Body of pancreas (tissue), 4 donors: ENCODE measurements at regions not wholly inside any gene's neighbourhood (a gene's known extent, or its start where the extent isn't known, plus 50 kb on each side); places are given as distances from the start of the nearest gene placed in this dataset.

Source experiments
- POLR2A ChIP-seq, 3 donors: fragments of 450-650 bp; IDR thresholded peaks; one replicate each; pipeline ENCODE4 v1.6.1; 2016; ENCODE audit warnings: antibody characterized with exemption in 3 of 3, mild to moderate bottlenecking in 2 of 3
- TF ChIP-seq, protein P1 (sequence below), 7 experiments: fragments of 450-650 bp in 4 of 7; fragments of 200-600 bp in 3 of 7; sonication (generic) in 3 of 7; IDR thresholded peaks; one replicate each; pipeline ENCODE4 v1.5.1; 2016 to 2019; ENCODE audit warnings: antibody characterized with exemption in 7 of 7

DNA sequence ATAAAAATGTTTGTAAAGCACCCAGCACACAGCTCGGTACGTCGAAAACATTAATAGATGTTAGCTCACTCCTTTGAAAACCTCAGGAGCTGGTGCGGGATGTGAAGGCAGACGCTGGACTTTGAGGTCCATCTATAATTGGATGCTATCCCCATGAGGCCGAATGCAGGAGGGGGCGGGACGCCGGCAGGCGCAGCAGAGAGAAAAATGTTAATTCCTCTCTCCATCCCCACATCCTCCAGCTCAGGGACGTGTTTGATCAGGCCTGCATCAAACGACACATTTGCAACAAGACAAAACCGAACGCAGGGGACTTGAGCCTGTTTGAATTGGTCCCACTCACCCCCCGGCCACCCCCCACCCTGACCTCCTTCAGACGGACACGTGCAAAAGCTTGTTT lies 231.0 kb downstream of the RBM19 start:
- no peak for TF ChIP-seq POLR2A (IDR thresholded peaks at IDR 0.05)
- TF ChIP-seq, protein P1, sequence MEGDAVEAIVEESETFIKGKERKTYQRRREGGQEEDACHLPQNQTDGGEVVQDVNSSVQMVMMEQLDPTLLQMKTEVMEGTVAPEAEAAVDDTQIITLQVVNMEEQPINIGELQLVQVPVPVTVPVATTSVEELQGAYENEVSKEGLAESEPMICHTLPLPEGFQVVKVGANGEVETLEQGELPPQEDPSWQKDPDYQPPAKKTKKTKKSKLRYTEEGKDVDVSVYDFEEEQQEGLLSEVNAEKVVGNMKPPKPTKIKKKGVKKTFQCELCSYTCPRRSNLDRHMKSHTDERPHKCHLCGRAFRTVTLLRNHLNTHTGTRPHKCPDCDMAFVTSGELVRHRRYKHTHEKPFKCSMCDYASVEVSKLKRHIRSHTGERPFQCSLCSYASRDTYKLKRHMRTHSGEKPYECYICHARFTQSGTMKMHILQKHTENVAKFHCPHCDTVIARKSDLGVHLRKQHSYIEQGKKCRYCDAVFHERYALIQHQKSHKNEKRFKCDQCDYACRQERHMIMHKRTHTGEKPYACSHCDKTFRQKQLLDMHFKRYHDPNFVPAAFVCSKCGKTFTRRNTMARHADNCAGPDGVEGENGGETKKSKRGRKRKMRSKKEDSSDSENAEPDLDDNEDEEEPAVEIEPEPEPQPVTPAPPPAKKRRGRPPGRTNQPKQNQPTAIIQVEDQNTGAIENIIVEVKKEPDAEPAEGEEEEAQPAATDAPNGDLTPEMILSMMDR (IDR thresholded peaks at IDR 0.05), result no peak
